PC-3 (cell line): ENCODE measurements at regions not wholly inside any gene's neighbourhood (a gene's known extent, or its start where the extent isn't known, plus 50 kb on each side); places are given as distances from the start of the nearest gene placed in this dataset.
"Not testable (repeated sequence)": the region's sequence is repeated elsewhere in the genome, so short reads cannot be mapped to it uniquely, and the experiment has no call there.

Experiments
- ATAC-seq: fragments of 200-7000 bp; cut with Tn5 transposase; 2 replicates; pipeline ENCODE4 v1.9.1; 2020; ENCODE audit warnings: mild to moderate bottlenecking, moderate library complexity
- BruUV-seq: library from RNA; stranded (reverse); fragments of 400-500 nt; replicated peaks from 2 replicates; lab custom pipeline; 2021; lab: Mats Ljungman, UMichigan
- CTCF ChIA-PET: fragments of 300-600 bp; sonication (Branson Sonifier 250); formaldehyde crosslinking; loops from one replicate; lab custom pipeline; 2022; ENCODE audit warnings: antibody characterized with exemption; lab: Charles Lee
- POLR2A ChIA-PET: fragments of 300-600 bp; sonication (Branson Sonifier 250); formaldehyde crosslinking; loops from one replicate; lab custom pipeline; 2022; ENCODE audit warnings: antibody characterized with exemption; ENCODE audit not compliant: unreplicated experiment; lab: Charles Lee
- DNase-seq: peaks from one replicate; pipeline ENCODE4 v3.0.0-alpha.2; 2015
- H2AFZ ChIP-seq: fragments of 300-600 bp; sonication (generic); 2 replicates; pipeline ENCODE4 v1.6.0; 2016; ENCODE audit warnings: antibody characterized with exemption, low read length
- H3F3A ChIP-seq: fragments of 300-600 bp; sonication (generic); one replicate; pipeline ENCODE4 v1.6.0; 2017; ENCODE audit warnings: antibody characterized with exemption, low read length, control low read depth, mild to moderate bottlenecking; ENCODE audit not compliant: unreplicated experiment
- H3K27ac ChIP-seq: fragments of 300-600 bp; sonication (generic); 2 replicates; pipeline ENCODE4 v1.5.1; 2016; ENCODE audit warnings: mild to moderate bottlenecking, low read length
- H3K27me3 ChIP-seq: fragments of 300-600 bp; sonication (generic); 2 replicates; pipeline ENCODE4 v1.6.1; 2016; ENCODE audit warnings: low read length, mixed read lengths
- H3K36me3 ChIP-seq: fragments of 300-600 bp; sonication (generic); 2 replicates; pipeline ENCODE4 v1.6.1; 2016; ENCODE audit warnings: low read depth, mixed run types, low read length, mixed read lengths
- H3K4me1 ChIP-seq: fragments of 300-600 bp; sonication (generic); 2 replicates; pipeline ENCODE4 v1.5.1; 2016; ENCODE audit warnings: low read length; ENCODE audit not compliant: insufficient read depth
- H3K4me2 ChIP-seq: fragments of 300-600 bp; sonication (generic); 2 replicates; pipeline ENCODE4 v1.6.0; 2016; ENCODE audit warnings: low read length
- H3K4me3 ChIP-seq: fragments of 300-600 bp; sonication (generic); 2 replicates; pipeline ENCODE4 v1.5.1; 2016; ENCODE audit warnings: mild to moderate bottlenecking, low read length, mixed read lengths
- H3K79me2 ChIP-seq: fragments of 300-600 bp; sonication (generic); 2 replicates; pipeline ENCODE4 v1.6.1; 2017; ENCODE audit warnings: low read length, mixed read lengths
- H3K9ac ChIP-seq: fragments of 300-600 bp; sonication (generic); 2 replicates; pipeline ENCODE4 v1.6.0; 2016; ENCODE audit warnings: mild to moderate bottlenecking, low read length
- H3K9me2 ChIP-seq: fragments of 300-600 bp; sonication (generic); replicated peaks from 2 replicates; pipeline ENCODE4 v1.6.1; 2016; ENCODE audit warnings: mixed run types, low read length, mixed read lengths
- H3K9me3 ChIP-seq: fragments of 300-600 bp; sonication (generic); 2 replicates; pipeline ENCODE4 v1.6.1; 2016; ENCODE audit warnings: low read length, mixed read lengths
- H4K20me1 ChIP-seq: fragments of 300-600 bp; sonication (generic); 2 replicates; pipeline ENCODE4 v1.6.1; 2016; ENCODE audit warnings: low read length, mixed read lengths
- CTCF ChIP-seq: fragments of 300-600 bp; sonication (generic); conservative IDR thresholded peaks from 2 replicates; pipeline ENCODE4 v1.5.1; 2017; ENCODE audit warnings: antibody characterized with exemption, low read depth, mild to moderate bottlenecking, low read length
- EZH2 ChIP-seq: fragments of 300-600 bp; sonication (generic); IDR thresholded peaks from one replicate; pipeline ENCODE4 v1.6.1; 2017; ENCODE audit warnings: antibody characterized with exemption, mild to moderate bottlenecking, low read length; ENCODE audit not compliant: unreplicated experiment
- EZH2phosphoT487 ChIP-seq: fragments of 300-600 bp; sonication (generic); IDR thresholded peaks from 2 replicates; pipeline ENCODE4 v1.6.1; 2018; ENCODE audit warnings: mild to moderate bottlenecking, antibody characterized with exemption, low read length, borderline replicate concordance
- intact Hi-C: fragments of 100-400 bp; cut with micrococcal nuclease; formaldehyde crosslinking; loops from 2 replicates; pipeline ENCODE4 v1.9.0; 2023

- intact Hi-C loops: no loop called here
- H2AFZ ChIP-seq: no peak overlapping the region
- no peaks in the 10 kb centered on the region for H3K9me3 ChIP-seq
- no peak overlapping the region for H3K4me3 ChIP-seq
- DNase-seq: no peak
- BruUV-seq: no TSS peak
- ChIA-PET POLR2A (no interaction called here), CTCF (no interaction called here)
- no peaks in the 10 kb centered on the region for H3K79me2 ChIP-seq
- no peaks in the 10 kb centered on the region for H3K36me3 ChIP-seq
- no peak overlapping the region for H3K4me2 ChIP-seq
- no peak for ATAC-seq
- H4K20me1 ChIP-seq: no peaks in the 10 kb centered on the region
- no peaks in the 10 kb centered on the region for H3F3A ChIP-seq
- H3K4me1 ChIP-seq: no peaks in the 10 kb centered on the region
- H3K27ac ChIP-seq: no peak overlapping the region
- peaks cover 13% of the 10 kb centered on the region; the same call in 1 of the 2 replicates for H3K27me3 ChIP-seq
- H3K9me2 ChIP-seq: no peaks in the 10 kb centered on the region
- TF ChIP-seq EZH2phosphoT487: no peak
- TF ChIP-seq EZH2: no peak
- no peak for TF ChIP-seq CTCF
- H3K9ac ChIP-seq: no peak overlapping the region
Observed at GRCh38 chr1:101115112-101115511, 89.5 kb upstream of the DPH5 start.

GRCh38 chr1:101114128-101114527 lies 88.5 kb upstream of the DPH5 start:
- H3F3A ChIP-seq, H3K4me1 ChIP-seq, H3K9me2 ChIP-seq, H3K36me3 ChIP-seq, H3K27ac ChIP-seq, H3K79me2 ChIP-seq, H3K9ac ChIP-seq, H3K4me3 ChIP-seq, DNase-seq, POLR2A ChIA-PET, H3K4me2 ChIP-seq, CTCF ChIA-PET, ATAC-seq, H3K9me3 ChIP-seq, intact Hi-C loops, H2AFZ ChIP-seq, H3K27me3 ChIP-seq, H4K20me1 ChIP-seq, BruUV-seq: not testable (repeated sequence)

- no peak overlapping the region for H3K27ac ChIP-seq
- no peaks in the 10 kb centered on the region for H3K27me3 ChIP-seq
- H3K9me2 ChIP-seq: no peaks in the 10 kb centered on the region
- no peaks in the 10 kb centered on the region for H3K9me3 ChIP-seq
- H3K36me3 ChIP-seq: no peaks in the 10 kb centered on the region
- H3K79me2 ChIP-seq: no peaks in the 10 kb centered on the region
- no peak overlapping the region for H3K4me3 ChIP-seq
- H3K4me2 ChIP-seq: no peak overlapping the region
- no peaks in the 10 kb centered on the region for H3F3A ChIP-seq
- no peak overlapping the region for H3K9ac ChIP-seq
- ATAC-seq: no peak
- DNase-seq: no peak
- no peak overlapping the region for H2AFZ ChIP-seq
- POLR2A ChIA-PET: no interaction called here
- intact Hi-C loops: no loop called here
- CTCF ChIA-PET: no interaction called here
- no TSS peak for BruUV-seq
- TF ChIP-seq EZH2: no peak
- TF ChIP-seq CTCF: no peak
- TF ChIP-seq EZH2phosphoT487: no peak
- H4K20me1 ChIP-seq: no peaks in the 10 kb centered on the region
- H3K4me1 ChIP-seq: peaks cover 5% of the 10 kb centered on the region; the same call in 1 of the 2 replicates
Observed at GRCh38 chr1:101112051-101112780, 86.6 kb upstream of the DPH5 start.
